A549 (cell line): ENCODE measurements at regions not wholly inside any gene's neighbourhood (a gene's known extent, or its start where the extent isn't known, plus 50 kb on each side); places are given as distances from the start of the nearest gene placed in this dataset.

Source experiments
- CEBPB ChIP-seq, 2 experiments: fragments of >200 bp in 1 of 2; sonication (Bioruptor Twin) in 1 of 2; formaldehyde crosslinking in 1 of 2; IDR thresholded peaks; 2 replicates each; pipeline ENCODE4 v1.6.1; 2012 to 2016
- CTCF ChIP-seq: fragments of >200 bp; sonication (Bioruptor Twin); formaldehyde crosslinking; IDR thresholded peaks from 3 replicates; pipeline ENCODE4 v1.5.1; 2016
- EP300 ChIP-seq, 2 experiments: fragments of >200 bp; sonication (Bioruptor Twin); formaldehyde crosslinking; IDR thresholded peaks; 2 replicates in 1 of 2; 3 replicates in 1 of 2; pipeline ENCODE4 v1.6.1; 2016 to 2017
- HDAC2 ChIP-seq: fragments of 200-600 bp; sonication (generic); IDR thresholded peaks from 2 replicates; pipeline ENCODE4 v1.6.1; 2016
- MAX ChIP-seq: IDR thresholded peaks from 2 replicates; pipeline ENCODE4 v1.6.1; 2012
- POLR2A ChIP-seq: IDR thresholded peaks from 2 replicates; pipeline ENCODE4 v1.6.1; 2012; ENCODE audit warnings: mild to moderate bottlenecking, low read length
- RCOR1 ChIP-seq: fragments of 150-350 bp; IDR thresholded peaks from 2 replicates; pipeline ENCODE4 v1.6.1; 2014; ENCODE audit warnings: antibody characterized with exemption, low read length, low read depth
- SMC3 ChIP-seq: fragments of >200 bp; sonication (Bioruptor Twin); formaldehyde crosslinking; IDR thresholded peaks from 3 replicates; pipeline ENCODE4 v1.6.1; 2018; ENCODE audit warnings: inconsistent platforms
- TF ChIP-seq, protein P1 (sequence below): fragments of >200 bp; sonication (Bioruptor Twin); formaldehyde crosslinking; IDR thresholded peaks from 3 replicates; pipeline ENCODE4 v1.6.1; 2016
- TF ChIP-seq, protein P2 (sequence below): fragments of 200-600 bp; sonication (generic); IDR thresholded peaks from 2 replicates; pipeline ENCODE4 v1.6.1; 2016; ENCODE audit warnings: antibody characterized with exemption, mild to moderate bottlenecking, moderate library complexity

- TF ChIP-seq SMC3, result no peak
- no peak for TF ChIP-seq CTCF
- no peak for TF ChIP-seq EP300 (IDR thresholded peaks at IDR 0.05)
- no peak for TF ChIP-seq MAX
- no peak for TF ChIP-seq CEBPB (IDR thresholded peaks at IDR 0.05)
- TF ChIP-seq HDAC2, result no peak
- TF ChIP-seq, protein P1, sequence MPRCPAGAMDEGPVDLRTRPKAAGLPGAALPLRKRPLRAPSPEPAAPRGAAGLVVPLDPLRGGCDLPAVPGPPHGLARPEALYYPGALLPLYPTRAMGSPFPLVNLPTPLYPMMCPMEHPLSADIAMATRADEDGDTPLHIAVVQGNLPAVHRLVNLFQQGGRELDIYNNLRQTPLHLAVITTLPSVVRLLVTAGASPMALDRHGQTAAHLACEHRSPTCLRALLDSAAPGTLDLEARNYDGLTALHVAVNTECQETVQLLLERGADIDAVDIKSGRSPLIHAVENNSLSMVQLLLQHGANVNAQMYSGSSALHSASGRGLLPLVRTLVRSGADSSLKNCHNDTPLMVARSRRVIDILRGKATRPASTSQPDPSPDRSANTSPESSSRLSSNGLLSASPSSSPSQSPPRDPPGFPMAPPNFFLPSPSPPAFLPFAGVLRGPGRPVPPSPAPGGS, result no peak
- no peak for TF ChIP-seq POLR2A
- TF ChIP-seq RCOR1, result no peak
- TF ChIP-seq, protein P2, sequence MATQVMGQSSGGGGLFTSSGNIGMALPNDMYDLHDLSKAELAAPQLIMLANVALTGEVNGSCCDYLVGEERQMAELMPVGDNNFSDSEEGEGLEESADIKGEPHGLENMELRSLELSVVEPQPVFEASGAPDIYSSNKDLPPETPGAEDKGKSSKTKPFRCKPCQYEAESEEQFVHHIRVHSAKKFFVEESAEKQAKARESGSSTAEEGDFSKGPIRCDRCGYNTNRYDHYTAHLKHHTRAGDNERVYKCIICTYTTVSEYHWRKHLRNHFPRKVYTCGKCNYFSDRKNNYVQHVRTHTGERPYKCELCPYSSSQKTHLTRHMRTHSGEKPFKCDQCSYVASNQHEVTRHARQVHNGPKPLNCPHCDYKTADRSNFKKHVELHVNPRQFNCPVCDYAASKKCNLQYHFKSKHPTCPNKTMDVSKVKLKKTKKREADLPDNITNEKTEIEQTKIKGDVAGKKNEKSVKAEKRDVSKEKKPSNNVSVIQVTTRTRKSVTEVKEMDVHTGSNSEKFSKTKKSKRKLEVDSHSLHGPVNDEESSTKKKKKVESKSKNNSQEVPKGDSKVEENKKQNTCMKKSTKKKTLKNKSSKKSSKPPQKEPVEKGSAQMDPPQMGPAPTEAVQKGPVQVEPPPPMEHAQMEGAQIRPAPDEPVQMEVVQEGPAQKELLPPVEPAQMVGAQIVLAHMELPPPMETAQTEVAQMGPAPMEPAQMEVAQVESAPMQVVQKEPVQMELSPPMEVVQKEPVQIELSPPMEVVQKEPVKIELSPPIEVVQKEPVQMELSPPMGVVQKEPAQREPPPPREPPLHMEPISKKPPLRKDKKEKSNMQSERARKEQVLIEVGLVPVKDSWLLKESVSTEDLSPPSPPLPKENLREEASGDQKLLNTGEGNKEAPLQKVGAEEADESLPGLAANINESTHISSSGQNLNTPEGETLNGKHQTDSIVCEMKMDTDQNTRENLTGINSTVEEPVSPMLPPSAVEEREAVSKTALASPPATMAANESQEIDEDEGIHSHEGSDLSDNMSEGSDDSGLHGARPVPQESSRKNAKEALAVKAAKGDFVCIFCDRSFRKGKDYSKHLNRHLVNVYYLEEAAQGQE, result no peak
Observed at GRCh38 chr21:20258542-20258941, 739.7 kb upstream of the NCAM2 start.
